Panc1 (cell line): ENCODE measurements at regions not wholly inside any gene's neighbourhood (a gene's known extent, or its start where the extent isn't known, plus 50 kb on each side); places are given as distances from the start of the nearest gene placed in this dataset.

Experiments
- CTCF ChIP-seq: fragments of 450-650 bp; IDR thresholded peaks from 2 replicates; pipeline ENCODE4 v1.5.1; 2017; ENCODE audit warnings: mild to moderate bottlenecking
- POLR2AphosphoS5 ChIP-seq: IDR thresholded peaks from 2 replicates; pipeline ENCODE4 v1.6.1; 2012; ENCODE audit warnings: mild to moderate bottlenecking, low read depth, low read length, moderate library complexity

DNA sequence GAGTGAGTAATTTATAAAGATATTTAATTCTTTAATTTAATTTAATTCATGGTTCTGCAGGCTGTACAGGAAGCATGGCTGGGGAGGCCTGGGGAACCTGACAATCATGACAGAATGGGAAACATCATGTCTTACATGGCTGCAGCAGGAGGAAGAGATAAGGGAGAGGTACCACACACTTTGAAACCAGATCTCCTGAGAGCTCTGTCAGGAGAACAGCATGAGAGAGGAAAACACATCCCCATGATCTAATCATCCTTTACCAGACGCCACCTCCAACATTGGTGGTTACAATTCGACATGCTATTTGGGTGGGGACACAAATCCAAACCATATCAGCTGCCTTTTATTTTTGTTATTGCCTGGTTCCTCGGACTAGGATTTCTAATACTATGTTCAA is 928.6 kb downstream of the TMEM121 start:
- TF ChIP-seq CTCF (no peak), POLR2AphosphoS5 (no peak)
